OCI-LY7 (cell line): ENCODE measurements at regions not wholly inside any gene's neighbourhood (a gene's known extent, or its start where the extent isn't known, plus 50 kb on each side); places are given as distances from the start of the nearest gene placed in this dataset.

Experiments
- CTCF ChIP-seq: fragments of 200-600 bp; sonication (generic); conservative IDR thresholded peaks from 2 replicates; pipeline ENCODE4 v1.5.1; 2014; ENCODE audit warnings: mild to moderate bottlenecking, antibody characterized with exemption, low read length, moderate library complexity, mixed read lengths
- EZH2phosphoT487 ChIP-seq: fragments of 200-600 bp; sonication (generic); IDR thresholded peaks from 2 replicates; pipeline ENCODE4 v1.6.1; 2018; ENCODE audit warnings: low read depth, borderline replicate concordance, mild to moderate bottlenecking, mixed run types, antibody characterized with exemption, low read length, moderate library complexity, mixed read lengths

- TF ChIP-seq CTCF = no peak
- TF ChIP-seq EZH2phosphoT487 = no peak
These were observed 477.8 kb upstream of the PAPPA start for GRCh38 chr9:115675834-115676233.
